ENCODE measurements at regions not wholly inside any gene's neighbourhood (a gene's known extent, or its start where the extent isn't known, plus 50 kb on each side); places are given as distances from the start of the nearest gene placed in this dataset.

- H3K9ac ChIP-seq: no peak overlapping the region
- no peaks in the 10 kb centered on the region for H3K27me3 ChIP-seq (ENCODE audit: insufficient read depth, low read depth)
- H3K4me3 ChIP-seq (IDR thresholded peaks at IDR 0.05; ENCODE audit: insufficient read depth, low read depth, low read length): no peak overlapping the region
- no peaks in the 10 kb centered on the region for H3K79me2 ChIP-seq (ENCODE audit: insufficient read depth, low read depth)
- no peaks in the 10 kb centered on the region for H3K4me1 ChIP-seq (ENCODE audit: low read depth, poor library complexity, severe bottlenecking)
- H3K4me2 ChIP-seq: no peak overlapping the region
- TF ChIP-seq CTCF (conservative IDR thresholded peaks at IDR 0.05; ENCODE audit: low read depth, low read length): no peak
- no peak overlapping the region for H3K27ac ChIP-seq
- H2AFZ ChIP-seq (ENCODE audit: low read depth): no peak overlapping the region
- H4K20me1 ChIP-seq (ENCODE audit: insufficient read depth): no peaks in the 10 kb centered on the region
- H3K36me3 ChIP-seq (ENCODE audit: insufficient read depth): no peaks in the 10 kb centered on the region
These were observed 269.4 kb upstream of the IRAK1BP1 start for GRCh38 chr6:78597966-78598365.

GRCh38 chr6:78598966-78599365 lies 268.4 kb upstream of the IRAK1BP1 start:
- Histone ChIP-seq H3K4me3 (IDR thresholded peaks at IDR 0.05; ENCODE audit: insufficient read depth, low read depth, low read length) (no peak overlapping the region), H3K27me3 (ENCODE audit: insufficient read depth, low read depth) (no peaks in the 10 kb centered on the region), H4K20me1 (ENCODE audit: insufficient read depth) (no peaks in the 10 kb centered on the region), H3K27ac (no peak overlapping the region), H3K79me2 (ENCODE audit: insufficient read depth, low read depth) (no peaks in the 10 kb centered on the region), H3K36me3 (ENCODE audit: insufficient read depth) (no peaks in the 10 kb centered on the region), H3K4me1 (ENCODE audit: low read depth, poor library complexity, severe bottlenecking) (no peaks in the 10 kb centered on the region), H2AFZ (ENCODE audit: low read depth) (no peak overlapping the region), H3K4me2 (no peak overlapping the region), H3K9ac (no peak overlapping the region)
- no peak for TF ChIP-seq CTCF (conservative IDR thresholded peaks at IDR 0.05; ENCODE audit: low read depth, low read length)

- Histone ChIP-seq H3K9ac (no peak overlapping the region), H3K27me3 (ENCODE audit: insufficient read depth, low read depth) (no peaks in the 10 kb centered on the region), H3K79me2 (ENCODE audit: insufficient read depth, low read depth) (no peaks in the 10 kb centered on the region), H4K20me1 (ENCODE audit: insufficient read depth) (no peaks in the 10 kb centered on the region), H3K4me1 (ENCODE audit: low read depth, poor library complexity, severe bottlenecking) (no peaks in the 10 kb centered on the region), H3K4me2 (no peak overlapping the region), H3K4me3 (IDR thresholded peaks at IDR 0.05; ENCODE audit: insufficient read depth, low read depth, low read length) (no peak overlapping the region), H3K36me3 (ENCODE audit: insufficient read depth) (no peaks in the 10 kb centered on the region), H2AFZ (ENCODE audit: low read depth) (no peak overlapping the region), H3K27ac (no peak overlapping the region)
- no peak for TF ChIP-seq CTCF (conservative IDR thresholded peaks at IDR 0.05; ENCODE audit: low read depth, low read length)
These were observed 267.8 kb upstream of the IRAK1BP1 start for GRCh38 chr6:78599526-78599925.

- Histone ChIP-seq H4K20me1 (ENCODE audit: insufficient read depth) (no peaks in the 10 kb centered on the region), H3K36me3 (ENCODE audit: insufficient read depth) (no peaks in the 10 kb centered on the region), H3K4me1 (ENCODE audit: low read depth, poor library complexity, severe bottlenecking) (no peaks in the 10 kb centered on the region), H3K27ac (no peak overlapping the region), H3K9ac (no peak overlapping the region), H2AFZ (ENCODE audit: low read depth) (no peak overlapping the region), H3K4me3 (IDR thresholded peaks at IDR 0.05; ENCODE audit: insufficient read depth, low read depth, low read length) (no peak overlapping the region), H3K79me2 (ENCODE audit: insufficient read depth, low read depth) (no peaks in the 10 kb centered on the region), H3K27me3 (ENCODE audit: insufficient read depth, low read depth) (no peaks in the 10 kb centered on the region), H3K4me2 (no peak overlapping the region)
- no peak for TF ChIP-seq CTCF (conservative IDR thresholded peaks at IDR 0.05; ENCODE audit: low read depth, low read length)
These were observed 261.4 kb upstream of the IRAK1BP1 start for GRCh38 chr6:78605909-78606446.

Data from KMS-11 (cell line).